NCI-H1105 treated with DMSO at 0.1 percent for 48 hours (cell line): ENCODE measurements at regions not wholly inside any gene's neighbourhood (a gene's known extent, or its start where the extent isn't known, plus 50 kb on each side); places are given as distances from the start of the nearest gene placed in this dataset.
"Not testable (repeated sequence)": the region's sequence is repeated elsewhere in the genome, so short reads cannot be mapped to it uniquely, and the experiment has no call there.

ENCODE experiments used
- DNase-seq: peaks from one replicate; lab custom pipeline; 2025; lab: John Stamatoyannopoulos, UW

DNA sequence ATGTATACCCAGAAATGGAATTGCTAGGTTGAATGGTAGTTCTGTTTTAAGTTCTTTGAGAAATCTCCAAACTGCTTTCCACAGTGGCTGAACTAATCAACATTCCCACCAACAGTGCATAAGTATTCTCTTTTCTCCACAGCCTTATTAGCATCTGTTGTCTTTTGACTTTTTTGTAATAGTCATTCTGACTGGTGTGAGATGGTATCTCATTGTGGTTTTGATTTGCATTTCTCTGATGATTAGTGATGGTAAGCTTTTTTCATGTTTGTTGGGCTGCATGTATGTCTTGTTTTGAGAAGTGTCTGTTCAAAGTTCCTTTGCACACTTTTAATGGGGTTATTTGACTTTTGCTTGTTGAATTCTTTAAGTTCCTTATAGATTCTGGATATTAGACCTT, 52.4 kb upstream of the EHHADH start:
- DNase-seq, result not testable (repeated sequence)

DNA sequence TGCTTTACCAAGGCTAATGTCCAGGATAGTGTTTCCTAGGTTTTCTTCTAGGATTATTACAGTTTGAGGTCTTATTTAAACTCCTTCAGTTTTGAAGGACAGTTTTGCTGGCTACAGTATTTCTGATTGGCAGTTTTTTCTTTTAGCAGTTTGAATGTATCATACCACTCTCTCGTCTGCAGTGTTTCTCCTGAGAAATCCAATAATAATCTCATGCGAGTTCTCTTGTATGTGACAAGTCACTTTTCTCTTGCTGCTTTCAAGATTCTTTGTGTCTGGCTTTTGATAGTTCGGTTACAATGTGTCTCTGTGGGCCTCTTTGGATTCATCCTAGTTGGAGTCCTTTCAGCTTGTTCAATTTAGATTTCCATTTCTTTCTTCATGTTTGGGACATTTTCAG, 53.0 kb upstream of the EHHADH start:
- DNase-seq, result no peak

DNA sequence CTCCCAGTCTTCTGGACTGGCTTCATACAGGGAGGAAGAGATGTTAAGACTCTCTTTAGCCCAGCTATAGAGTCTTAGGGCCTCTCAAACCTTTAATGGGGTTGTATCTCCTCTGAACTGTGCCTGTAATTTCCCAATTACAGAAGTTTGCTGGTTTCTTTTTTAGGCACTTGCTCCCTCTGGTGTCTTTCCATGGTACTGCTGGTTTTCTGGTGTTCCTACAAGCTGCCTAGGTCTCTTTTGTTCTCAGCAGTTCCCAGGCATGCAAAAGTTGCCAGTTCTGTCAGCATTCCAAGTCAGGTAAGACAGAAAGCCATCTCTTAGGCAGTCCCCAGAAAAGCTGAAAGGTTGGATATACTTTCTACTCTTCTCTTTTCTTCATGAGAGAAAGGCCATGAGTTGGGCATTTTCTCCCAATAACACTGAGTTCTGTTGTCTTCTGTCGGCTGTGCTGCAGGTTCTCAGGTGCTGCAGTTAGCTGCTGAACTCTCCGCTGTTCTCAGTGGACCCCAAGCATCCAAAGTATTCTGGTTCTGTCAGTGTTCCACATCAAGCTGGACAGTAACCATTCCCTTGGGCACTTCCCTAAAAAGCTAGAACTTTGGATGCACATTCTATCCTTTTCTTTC, 54.4 kb upstream of the EHHADH start:
- DNase-seq, result peak; percentile 77

DNA sequence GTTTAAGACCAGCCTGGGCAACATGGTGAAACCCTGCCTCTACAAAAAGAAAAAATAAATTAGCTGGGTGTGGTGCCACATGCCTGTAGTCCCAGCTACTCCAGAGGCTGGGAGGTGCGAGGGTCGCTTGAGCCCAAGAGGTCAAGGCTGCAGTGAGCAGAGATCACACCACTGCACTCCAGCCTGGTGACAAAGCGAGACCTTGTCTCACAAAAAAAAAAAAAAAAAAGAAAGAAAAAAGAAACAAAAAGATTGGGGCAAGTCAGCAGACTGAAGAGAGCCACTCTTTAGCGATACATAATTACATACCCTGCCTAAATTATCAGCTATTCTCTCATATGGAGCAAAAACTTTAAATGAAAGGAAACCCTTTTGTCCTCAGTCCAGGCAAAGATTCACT, 53.6 kb upstream of the MAP3K13 start:
- no peak for DNase-seq

DNA sequence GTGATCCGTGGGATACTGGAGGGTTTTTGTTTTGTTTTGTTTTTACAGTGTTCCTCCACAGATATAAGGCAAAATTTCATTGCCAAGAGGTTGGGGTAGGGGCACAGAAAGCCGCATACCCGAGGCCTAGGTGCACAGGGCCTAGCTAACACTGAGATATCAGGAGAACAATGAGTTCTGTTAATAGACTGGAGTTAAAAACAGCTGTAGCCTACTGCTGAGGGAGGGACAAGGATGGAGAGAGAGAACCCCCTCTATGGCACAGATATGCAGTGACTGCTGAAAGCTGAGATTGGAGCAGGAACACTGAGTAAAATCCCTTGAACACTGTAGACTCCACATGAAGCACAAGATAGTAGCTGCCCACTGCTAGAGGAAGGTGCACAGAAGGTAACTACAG, 53.1 kb upstream of the MAP3K13 start:
- no peak for DNase-seq

DNA sequence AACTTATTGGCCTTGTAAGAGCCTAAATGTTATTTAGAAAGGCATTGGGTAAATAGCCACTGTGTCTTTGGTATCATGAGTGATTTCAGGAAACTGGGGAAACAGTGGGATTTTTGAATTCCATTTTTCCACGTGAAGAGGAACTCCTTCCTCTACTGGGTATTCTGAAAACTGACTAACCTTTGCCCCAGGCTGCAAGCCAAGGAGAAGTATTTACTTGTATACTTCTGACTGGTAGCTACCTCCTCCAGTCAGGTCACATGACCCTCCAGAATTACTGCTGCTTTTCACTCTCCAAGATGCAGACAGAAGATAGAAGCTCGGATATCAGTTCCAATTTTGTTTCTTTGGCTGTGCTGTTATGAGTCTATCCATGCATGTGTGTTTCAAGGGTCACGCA, 50.9 kb upstream of the MAP3K13 start:
- DNase-seq, result no peak
